Esophagus squamous epithelium (tissue), 5 donors: ENCODE measurements at regions not wholly inside any gene's neighbourhood (a gene's known extent, or its start where the extent isn't known, plus 50 kb on each side); places are given as distances from the start of the nearest gene placed in this dataset.

Experiments
- DNase-seq: peaks from one replicate; lab custom pipeline; 2025; lab: John Stamatoyannopoulos, UW
- H3K27ac ChIP-seq, 4 donors: fragments of 200-600 bp; sonication (generic); one replicate each; pipeline ENCODE4 v1.5.1; 2016 to 2019; ENCODE audit warnings: mild to moderate bottlenecking in 1 of 4
- H3K27me3 ChIP-seq, 4 donors: fragments of 200-600 bp; sonication (generic); 1 replicate in 3 of 4; 2 replicates in 1 of 4; pipeline versions ENCODE4 v1.5.1 to v1.6.0; 2017 to 2021; ENCODE audit warnings: antibody characterized with exemption in 1 of 4
- H3K36me3 ChIP-seq, 3 donors: fragments of 200-600 bp; sonication (generic); one replicate each; pipeline ENCODE4 v1.5.1; 2016 to 2019
- H3K4me1 ChIP-seq, 3 donors: fragments of 200-600 bp; sonication (generic); one replicate each; pipeline ENCODE4 v1.5.1; 2017 to 2019
- H3K4me3 ChIP-seq, 4 donors: fragments of 200-600 bp; sonication (generic); 1 replicate in 3 of 4; 2 replicates in 1 of 4; pipeline ENCODE4 v1.5.1; 2016 to 2019; ENCODE audit warnings: mild to moderate bottlenecking in 2 of 4, moderate library complexity in 1 of 4
- H3K9me3 ChIP-seq, 3 donors: fragments of 200-600 bp; sonication (generic); one replicate each; pipeline ENCODE4 v1.5.1; 2016 to 2019
- CTCF ChIP-seq, 6 experiments: fragments of 450-650 bp in 4 of 6; fragments of 200-600 bp in 2 of 6; sonication (generic) in 2 of 6; IDR thresholded peaks; one replicate each; pipeline ENCODE4 v1.5.1; 2016 to 2019; ENCODE audit warnings: antibody characterized with exemption in 6 of 6, mild to moderate bottlenecking in 4 of 6, moderate library complexity in 4 of 6
- POLR2A ChIP-seq, 4 donors: fragments of 450-650 bp; IDR thresholded peaks; one replicate each; pipeline ENCODE4 v1.6.1; 2017; ENCODE audit warnings: antibody characterized with exemption in 4 of 4, mild to moderate bottlenecking in 4 of 4, moderate library complexity in 3 of 4
- WGBS, 2 donors: methylation state at CpG; one replicate each; pipeline ENCODE4 v1.1.5; 2018; 5-methylcytosine and 5-hydroxymethylcytosine counted together
- intact Hi-C: fragments of 100-400 bp; cut with DNase I; formaldehyde crosslinking; loops from one replicate; pipeline ENCODE4 v1.15.0; 2022
- donor health status: DM: yes; HTN: yes; CAD: no.

GRCh38 chr20:54293526-54293925 is 85.6 kb downstream of the PFDN4 start:
- no peaks in the 10 kb centered on the region for H3K27me3 ChIP-seq
- H3K36me3 ChIP-seq: no peaks in the 10 kb centered on the region
- H3K27ac ChIP-seq: no peak overlapping the region
- H3K9me3 ChIP-seq: no peaks in the 10 kb centered on the region
- DNase-seq: no peak
- intact Hi-C loops: no loop called here
- no peak for TF ChIP-seq POLR2A (IDR thresholded peaks at IDR 0.05)
- TF ChIP-seq CTCF (IDR thresholded peaks at IDR 0.05): no peak
- peaks cover 0 to 25% (median 4%) of the 10 kb centered on the region in 3 donors for H3K4me1 ChIP-seq
- no peak overlapping the region for H3K4me3 ChIP-seq
- WGBS, 2 donors: 16 to 25% methylated on average over 2 of the region's 2 CpGs

- Histone ChIP-seq H3K27me3 (no peaks in the 10 kb centered on the region), H3K9me3 (no peaks in the 10 kb centered on the region), H3K4me1 (peaks cover 0 to 25% (median 4%) of the 10 kb centered on the region in 3 donors), H3K36me3 (no peaks in the 10 kb centered on the region), H3K4me3 (no peak overlapping the region), H3K27ac (no peak overlapping the region)
- no peak for TF ChIP-seq CTCF (IDR thresholded peaks at IDR 0.05)
- no peak for DNase-seq
- intact Hi-C loops: no loop called here
- 47 to 48% methylated on average over 2 of the region's 2 CpGs for WGBS, 2 donors
Measured at GRCh38 chr20:54294094-54294493, 86.2 kb downstream of the PFDN4 start.

GRCh38 chr20:54295686-54296085 is 87.8 kb downstream of the PFDN4 start:
- intact Hi-C loops: no loop called here
- whole genome bisulfite sequencing, 2 donors: 94 to 100% methylated on average over 1 of the region's 1 CpG
- Histone ChIP-seq H3K4me1 (peaks cover 0 to 25% (median 4%) of the 10 kb centered on the region in 3 donors), H3K27ac (no peak overlapping the region), H3K36me3 (no peaks in the 10 kb centered on the region), H3K9me3 (no peaks in the 10 kb centered on the region), H3K27me3 (no peaks in the 10 kb centered on the region), H3K4me3 (no peak overlapping the region)
- DNase-seq: no peak
- TF ChIP-seq CTCF (IDR thresholded peaks at IDR 0.05) (no peak), POLR2A (IDR thresholded peaks at IDR 0.05) (no peak)

- WGBS, 2 donors: 68 to 75% methylated on average over 7 of the region's 7 CpGs
Measured at GRCh38 chr20:54305421-54305820, 97.5 kb downstream of the PFDN4 start.

More at GRCh38 chr20:54305421-54305820, 97.5 kb downstream of the PFDN4 start:
- intact Hi-C loops: no loop called here
- Histone ChIP-seq H3K36me3 (no peaks in the 10 kb centered on the region), H3K9me3 (no peaks in the 10 kb centered on the region), H3K27ac (no peak overlapping the region), H3K4me3 (no peak overlapping the region), H3K27me3 (no peaks in the 10 kb centered on the region), H3K4me1 (no peaks in the 10 kb centered on the region)
- TF ChIP-seq CTCF (IDR thresholded peaks at IDR 0.05) (no peak), POLR2A (IDR thresholded peaks at IDR 0.05) (no peak)
- no peak for DNase-seq
